Bronchial epithelial cell (primary cell): ENCODE measurements at regions not wholly inside any gene's neighbourhood (a gene's known extent, or its start where the extent isn't known, plus 50 kb on each side); places are given as distances from the start of the nearest gene placed in this dataset.
"Not testable (repeated sequence)": the region's sequence is repeated elsewhere in the genome, so short reads cannot be mapped to it uniquely, and the experiment has no call there.

Source experiments
- DNase-seq: peaks from one replicate; pipeline ENCODE4 v3.0.0-alpha.2; 2010; ENCODE audit warnings: low read depth
- FAIRE-seq: peaks from 2 replicates; lab custom pipeline; 2011; peaks lifted over from hg19 to GRCh38; lab: Jason Lieb, UNC
- H3K27me3 ChIP-seq: 2 replicates; pipeline ENCODE4 v1.5.1; 2011; ENCODE audit warnings: low read length; ENCODE audit not compliant: control insufficient read depth, insufficient read depth
- H3K36me3 ChIP-seq: 2 replicates; pipeline ENCODE4 v1.5.1; 2011; ENCODE audit warnings: low read length; ENCODE audit not compliant: control insufficient read depth, insufficient read depth
- H3K4me3 ChIP-seq: 2 replicates; pipeline ENCODE4 v1.5.1; 2011; ENCODE audit warnings: mild to moderate bottlenecking, low read depth, low read length, control low read depth
- TF ChIP-seq, protein P1 (sequence below): IDR thresholded peaks from 2 replicates; pipeline ENCODE4 v1.5.1; 2011; ENCODE audit warnings: mild to moderate bottlenecking, moderate library complexity, low read length, control low read depth, inconsistent platforms; ENCODE audit not compliant: insufficient read depth, severe bottlenecking

DNA sequence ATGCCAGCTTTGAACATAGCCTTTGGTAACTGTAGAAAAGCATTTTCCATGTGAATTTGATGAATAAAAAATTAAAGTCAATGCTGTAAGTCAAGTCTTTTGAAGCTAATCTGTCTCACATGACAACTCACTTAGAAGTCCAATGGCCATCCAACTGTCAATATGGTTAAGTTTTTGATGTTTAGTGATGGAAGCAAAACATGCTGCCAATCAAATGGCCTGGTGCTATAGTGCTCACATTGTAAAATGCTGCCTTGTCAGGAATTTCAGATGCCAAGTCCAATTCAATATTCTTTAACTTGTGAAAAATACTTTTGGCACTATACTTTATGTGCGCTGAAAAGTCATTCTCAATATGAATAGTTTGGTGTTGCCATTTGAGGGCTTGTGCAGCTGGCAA is 1361.8 kb upstream of the ALCAM start:
- TF ChIP-seq, protein P1, sequence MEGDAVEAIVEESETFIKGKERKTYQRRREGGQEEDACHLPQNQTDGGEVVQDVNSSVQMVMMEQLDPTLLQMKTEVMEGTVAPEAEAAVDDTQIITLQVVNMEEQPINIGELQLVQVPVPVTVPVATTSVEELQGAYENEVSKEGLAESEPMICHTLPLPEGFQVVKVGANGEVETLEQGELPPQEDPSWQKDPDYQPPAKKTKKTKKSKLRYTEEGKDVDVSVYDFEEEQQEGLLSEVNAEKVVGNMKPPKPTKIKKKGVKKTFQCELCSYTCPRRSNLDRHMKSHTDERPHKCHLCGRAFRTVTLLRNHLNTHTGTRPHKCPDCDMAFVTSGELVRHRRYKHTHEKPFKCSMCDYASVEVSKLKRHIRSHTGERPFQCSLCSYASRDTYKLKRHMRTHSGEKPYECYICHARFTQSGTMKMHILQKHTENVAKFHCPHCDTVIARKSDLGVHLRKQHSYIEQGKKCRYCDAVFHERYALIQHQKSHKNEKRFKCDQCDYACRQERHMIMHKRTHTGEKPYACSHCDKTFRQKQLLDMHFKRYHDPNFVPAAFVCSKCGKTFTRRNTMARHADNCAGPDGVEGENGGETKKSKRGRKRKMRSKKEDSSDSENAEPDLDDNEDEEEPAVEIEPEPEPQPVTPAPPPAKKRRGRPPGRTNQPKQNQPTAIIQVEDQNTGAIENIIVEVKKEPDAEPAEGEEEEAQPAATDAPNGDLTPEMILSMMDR, result no peak
- Histone ChIP-seq H3K27me3 (no peaks in the 10 kb centered on the region), H3K36me3 (no peaks in the 10 kb centered on the region), H3K4me3 (no peak overlapping the region)
- no peak for FAIRE-seq
- no peak for DNase-seq

DNA sequence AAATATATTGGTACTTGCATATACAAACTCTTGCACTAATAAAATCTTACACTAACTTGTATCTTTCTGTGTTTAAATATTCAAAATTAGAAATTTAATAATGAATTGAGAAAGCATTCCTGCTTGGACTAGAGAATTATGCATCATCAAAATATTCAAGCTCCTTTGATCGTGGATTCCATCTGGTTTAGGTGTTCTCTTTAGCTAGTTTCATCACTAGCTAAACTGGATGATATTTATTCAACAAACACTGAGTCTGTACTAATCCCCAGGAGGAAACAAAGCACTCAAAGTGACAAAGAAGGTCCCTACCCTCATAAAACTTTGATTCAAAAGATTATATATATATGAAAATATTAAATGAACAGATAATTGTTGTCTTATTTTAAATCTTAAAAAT is 1360.9 kb upstream of the ALCAM start:
- Histone ChIP-seq H3K4me3 (no peak overlapping the region), H3K36me3 (no peaks in the 10 kb centered on the region), H3K27me3 (no peaks in the 10 kb centered on the region)
- DNase-seq, result peak; percentile 62
- FAIRE-seq, result no peak
- TF ChIP-seq, protein P1, result no peak

DNA sequence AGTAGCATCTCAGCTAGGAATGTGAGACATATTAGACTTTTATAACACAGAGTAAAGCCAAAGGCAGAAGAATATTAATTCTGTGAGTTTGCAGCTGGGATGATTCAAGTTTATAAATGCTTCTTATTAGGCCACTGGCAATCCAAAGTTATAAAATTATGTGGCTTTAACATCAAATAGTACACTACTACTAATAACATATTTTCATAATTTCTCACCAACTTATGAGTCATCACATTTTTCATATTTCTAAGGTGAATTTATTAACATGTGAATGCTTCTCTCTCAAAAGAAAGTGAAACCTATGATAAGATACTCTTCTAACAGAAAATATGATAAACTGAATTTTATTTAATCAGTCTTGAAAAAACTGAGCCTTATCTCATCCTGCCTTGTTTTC is 1348.2 kb upstream of the ALCAM start:
- H3K27me3 ChIP-seq, result no peaks in the 10 kb centered on the region
- FAIRE-seq (no peak), DNase-seq (peak; percentile 59)
- H3K4me3 ChIP-seq, result no peak overlapping the region
- TF ChIP-seq, protein P1, result no peak
- H3K36me3 ChIP-seq, result no peaks in the 10 kb centered on the region

DNA sequence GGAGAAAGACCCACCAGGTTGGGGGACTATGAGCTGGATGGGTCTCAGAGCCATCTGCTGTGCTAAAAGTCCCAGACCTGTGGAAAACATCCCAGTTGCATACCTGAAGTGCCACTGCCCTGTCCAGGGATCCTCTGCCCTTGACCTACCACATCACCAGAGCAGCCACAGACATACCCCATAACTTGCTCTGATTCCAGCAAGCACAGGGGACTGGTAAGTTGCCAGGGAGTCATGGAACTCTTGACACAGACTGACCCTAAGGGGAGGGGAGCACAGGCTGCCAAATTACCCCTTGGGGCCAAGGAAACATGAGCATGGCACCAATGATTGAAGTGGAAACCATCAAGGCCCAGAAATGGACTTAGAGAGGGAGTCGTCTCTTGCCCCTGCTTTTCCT is 1335.1 kb upstream of the ALCAM start:
- TF ChIP-seq, protein P1, result no peak
- FAIRE-seq, result no peak
- no peak for DNase-seq
- Histone ChIP-seq H3K4me3 (no peak overlapping the region), H3K27me3 (no peaks in the 10 kb centered on the region), H3K36me3 (no peaks in the 10 kb centered on the region)

DNA sequence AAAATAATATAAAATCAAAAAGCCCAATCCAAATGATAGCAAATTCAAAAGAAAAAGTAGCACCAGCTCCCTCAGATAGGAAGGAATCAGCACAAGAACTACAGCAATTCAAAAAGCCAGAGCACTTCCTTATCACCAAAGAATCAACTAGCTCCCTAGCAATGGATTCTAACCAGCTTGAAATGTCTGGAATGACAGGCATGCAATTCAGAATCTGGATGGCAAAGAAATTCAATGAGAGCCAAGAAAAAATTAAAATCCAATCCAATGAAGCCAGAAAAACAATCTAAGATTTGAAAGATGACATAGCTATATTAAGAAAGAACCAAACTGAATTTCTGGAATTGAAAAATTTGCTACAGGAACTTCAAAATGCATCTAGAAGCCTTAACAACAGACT is 1334.4 kb upstream of the ALCAM start:
- Histone ChIP-seq H3K27me3 (no peaks in the 10 kb centered on the region), H3K4me3 (no peak overlapping the region), H3K36me3 (no peaks in the 10 kb centered on the region)
- no peak for FAIRE-seq
- no peak for DNase-seq
- TF ChIP-seq, protein P1, result no peak

DNA sequence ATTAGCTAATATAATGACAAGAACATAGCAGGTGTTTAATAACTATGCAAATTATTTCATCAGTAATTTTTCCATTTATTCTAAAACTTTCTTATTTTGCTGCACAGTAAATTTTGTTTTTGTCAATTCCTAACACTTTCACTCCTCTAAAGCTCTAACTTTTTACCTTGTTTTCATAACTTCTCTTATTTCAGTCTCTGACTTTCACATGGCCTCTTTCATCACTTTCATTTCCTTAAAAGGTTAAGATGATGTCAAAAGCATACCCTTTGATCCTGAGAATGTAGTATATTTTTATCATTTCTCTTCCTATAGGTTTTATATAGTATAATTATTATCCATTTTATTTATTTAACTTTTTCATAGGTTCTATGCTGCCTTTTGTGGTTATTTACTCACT is 1325.8 kb upstream of the ALCAM start:
- Histone ChIP-seq H3K36me3 (no peaks in the 10 kb centered on the region), H3K4me3 (no peak overlapping the region), H3K27me3 (no peaks in the 10 kb centered on the region)
- FAIRE-seq, result no peak
- no peak for DNase-seq
- TF ChIP-seq, protein P1, result no peak

DNA sequence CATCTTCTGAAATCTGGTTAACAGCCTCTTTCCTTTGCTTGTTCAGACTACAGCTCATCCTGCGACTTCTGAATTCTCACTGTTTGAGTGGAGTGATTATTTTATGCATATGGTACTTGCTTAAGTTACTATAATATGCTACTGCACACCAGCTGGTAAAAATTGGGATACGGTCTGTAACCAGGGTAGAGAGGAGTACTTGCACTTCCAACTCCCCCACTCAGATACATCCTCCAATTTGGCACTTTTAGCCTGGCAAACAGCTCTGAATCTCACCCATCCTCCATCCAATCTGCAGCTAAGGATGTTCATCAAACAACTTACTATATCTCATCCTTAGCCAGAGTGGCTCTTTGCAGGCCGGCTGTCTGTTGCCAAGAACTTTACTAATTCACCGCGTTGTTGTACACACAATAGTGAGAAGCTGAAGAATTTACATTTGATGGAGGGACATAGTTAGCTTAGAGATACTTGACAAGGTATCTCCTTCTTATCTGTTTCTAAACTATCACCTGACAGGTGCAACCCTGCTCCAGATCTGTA is 1323.6 kb upstream of the ALCAM start:
- FAIRE-seq, H3K36me3 ChIP-seq, DNase-seq, H3K27me3 ChIP-seq, H3K4me3 ChIP-seq: not testable (repeated sequence)
